Right forelimb (tissue), 1 donor: ENCODE measurements at regions not wholly inside any gene's neighbourhood (a gene's known extent, or its start where the extent isn't known, plus 50 kb on each side); places are given as distances from the start of the nearest gene placed in this dataset.

ENCODE experiments used
- DNase-seq: peaks from one replicate; pipeline ENCODE4 v3.0.0-alpha.2; 2018

- DNase-seq, result no peak
Measured at GRCh38 chr18:78676622-78677482, 302.8 kb upstream of the SALL3 start.

GRCh38 chr18:78677483-78678317, 301.9 kb upstream of the SALL3 start:
- no peak for DNase-seq

- DNase-seq, result no peak
Measured at GRCh38 chr18:78678318-78678695, 301.3 kb upstream of the SALL3 start.

- DNase-seq, result no peak
Measured at GRCh38 chr18:78679031-78679430, 300.6 kb upstream of the SALL3 start.

DNA sequence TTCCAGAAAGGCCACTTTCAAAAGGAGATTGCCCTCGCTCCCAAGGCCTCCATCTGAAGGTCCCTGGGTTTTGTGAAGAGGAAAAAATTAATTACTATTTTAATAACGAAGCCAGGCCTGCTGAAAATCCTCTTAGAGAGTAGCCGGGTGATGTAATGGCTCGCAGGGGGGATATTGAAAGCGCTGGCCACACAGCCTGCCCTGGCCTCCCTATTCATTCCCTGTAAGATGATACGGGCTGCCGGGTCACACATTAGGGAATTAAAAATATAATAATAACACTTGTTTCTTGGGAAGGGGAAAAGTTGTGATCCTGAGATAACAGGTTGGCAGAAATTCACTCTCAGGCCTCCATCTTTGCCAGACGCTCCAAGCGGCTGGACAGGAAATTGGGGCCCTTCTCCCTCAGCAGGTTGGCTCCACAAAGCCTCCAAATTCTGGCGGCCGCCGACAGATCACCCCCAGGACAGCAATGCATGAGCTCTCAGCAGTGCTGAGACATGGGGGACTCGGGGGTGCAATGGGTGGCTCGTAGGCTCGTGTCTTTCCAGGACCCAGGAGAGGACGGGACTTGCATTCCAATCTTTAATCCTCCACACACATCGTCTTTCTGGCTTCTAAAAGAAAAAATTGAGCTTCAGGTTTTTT, 299.9 kb upstream of the SALL3 start:
- no peak for DNase-seq

- DNase-seq, result no peak
Measured at GRCh38 chr18:78681396-78681795, 298.2 kb upstream of the SALL3 start.

- DNase-seq, result no peak
Measured at GRCh38 chr18:78681934-78682333, 297.7 kb upstream of the SALL3 start.

DNA sequence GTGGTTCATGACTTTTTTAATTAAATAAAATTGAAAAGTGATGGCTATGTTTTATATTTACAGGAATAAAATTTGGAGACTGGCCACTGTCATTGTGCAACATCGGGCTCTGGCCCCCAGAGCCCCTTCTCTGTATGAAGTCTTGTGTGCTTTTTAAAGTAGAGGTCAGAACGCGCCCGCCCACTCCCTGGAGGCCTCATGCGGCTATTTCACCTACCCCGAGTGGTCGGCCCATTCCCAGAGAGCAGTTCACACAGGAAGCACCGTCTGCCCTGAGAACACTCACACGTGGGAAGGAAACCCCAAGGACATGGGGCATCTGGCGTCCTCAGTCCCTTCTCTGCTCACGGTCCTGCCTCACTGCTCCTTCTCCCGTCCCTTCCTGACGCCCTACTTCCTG, 296.9 kb upstream of the SALL3 start:
- DNase-seq, result no peak

- DNase-seq, result no peak
Measured at GRCh38 chr18:78683191-78684010, 296.2 kb upstream of the SALL3 start.

DNA sequence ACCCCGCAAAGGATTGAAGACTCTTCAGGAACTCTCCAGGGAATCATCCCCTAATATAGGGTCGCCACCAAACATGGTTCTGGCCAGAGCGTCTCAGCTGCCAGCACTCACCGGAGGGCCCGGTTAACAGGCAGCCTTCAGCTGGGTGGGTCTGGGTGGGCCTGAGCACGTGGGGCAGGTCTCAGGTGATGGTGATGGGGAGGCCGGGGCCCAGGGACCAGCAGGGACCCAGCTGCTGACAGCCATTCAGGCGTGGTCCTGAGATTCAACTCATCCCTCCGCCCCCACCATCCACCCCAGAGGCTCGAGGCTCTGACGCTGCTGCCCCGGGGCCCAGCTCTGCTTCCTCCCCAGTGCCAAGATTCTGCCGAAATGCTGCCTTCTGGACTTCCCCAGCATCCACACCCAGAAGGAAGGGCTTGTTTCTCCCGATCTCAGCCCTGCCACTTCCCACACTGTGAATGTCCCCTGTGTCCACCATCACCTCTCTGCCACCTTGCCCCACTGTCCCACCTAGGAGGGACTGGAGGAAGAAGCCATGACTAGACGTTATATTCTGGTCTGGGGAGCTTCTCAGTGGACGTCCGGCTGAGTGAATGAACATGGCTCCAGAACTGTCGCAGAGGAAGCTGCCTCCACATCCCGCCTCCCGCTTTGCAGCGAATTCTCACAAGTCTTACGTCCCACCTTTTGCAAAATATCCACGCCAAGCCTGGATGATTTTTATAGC, 294.2 kb upstream of the SALL3 start:
- DNase-seq, result no peak

- no peak for DNase-seq
Measured at GRCh38 chr18:78685980-78686530, 293.6 kb upstream of the SALL3 start.

- DNase-seq, result no peak
Measured at GRCh38 chr18:78686976-78687685, 292.5 kb upstream of the SALL3 start.

DNA sequence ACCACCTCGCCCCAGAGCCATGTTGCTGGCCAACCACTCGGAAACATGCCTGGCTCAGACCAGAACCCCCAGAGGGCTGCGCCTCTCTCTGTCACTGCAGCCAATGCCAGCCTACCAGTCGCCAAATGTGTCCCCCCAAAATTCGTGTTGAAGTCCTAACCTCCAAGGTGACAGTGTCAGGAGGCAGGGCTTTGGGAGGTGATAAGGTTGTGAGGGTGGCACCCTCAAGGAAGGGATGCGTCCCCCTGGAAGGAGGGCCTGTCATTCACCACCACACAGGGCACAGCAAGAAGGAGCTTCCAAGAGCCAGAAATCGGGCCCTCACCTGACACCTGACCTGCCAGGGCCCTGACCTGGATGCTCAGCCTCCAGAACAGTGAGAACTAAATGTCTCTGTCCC, 291.9 kb upstream of the SALL3 start:
- DNase-seq, result no peak

DNA sequence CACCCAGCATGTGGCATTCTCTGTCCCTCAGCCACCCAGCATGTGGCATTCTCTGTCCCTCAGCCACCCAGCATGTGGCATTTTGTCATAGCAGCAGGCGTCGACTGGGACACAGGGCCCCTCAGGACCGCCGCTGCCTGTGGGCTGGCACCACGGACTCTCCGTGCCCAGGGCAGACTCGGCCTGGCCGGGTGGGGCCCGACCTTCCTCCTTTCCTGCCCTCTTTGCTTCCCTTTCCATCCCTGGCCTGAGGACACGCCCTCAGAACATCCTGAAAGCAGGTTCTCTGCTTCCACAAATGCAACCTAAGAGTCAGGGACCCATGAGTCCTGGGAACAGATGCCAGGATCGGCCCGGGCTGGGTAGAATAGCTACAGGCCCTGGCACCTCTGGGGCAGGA, 291.4 kb upstream of the SALL3 start:
- DNase-seq, result no peak

GRCh38 chr18:78688916-78689315, 290.7 kb upstream of the SALL3 start:
- no peak for DNase-seq

- no peak for DNase-seq
Measured at GRCh38 chr18:78689606-78690005, 290.0 kb upstream of the SALL3 start.

DNA sequence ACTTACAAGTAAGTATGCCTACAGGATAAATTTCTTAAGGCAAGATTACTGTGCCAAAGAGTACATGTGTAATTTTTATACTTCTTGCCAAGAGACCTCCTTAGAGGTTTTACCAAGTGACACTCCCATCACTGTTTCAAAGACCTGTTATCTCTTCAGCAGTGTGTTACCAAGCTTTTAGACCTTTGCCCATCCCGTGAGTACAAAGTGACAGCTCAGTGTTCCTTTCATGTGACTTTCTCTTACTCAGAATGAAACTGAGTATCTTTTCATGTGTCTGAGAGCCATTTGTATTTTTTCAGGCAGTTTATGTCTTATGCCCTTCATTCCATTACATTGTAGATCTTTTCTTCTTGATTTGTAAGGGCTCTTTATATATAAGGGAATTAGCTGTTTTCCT, 287.5 kb upstream of the SALL3 start:
- DNase-seq, result no peak

GRCh38 chr18:78693429-78693828, 286.2 kb upstream of the SALL3 start:
- no peak for DNase-seq

DNA sequence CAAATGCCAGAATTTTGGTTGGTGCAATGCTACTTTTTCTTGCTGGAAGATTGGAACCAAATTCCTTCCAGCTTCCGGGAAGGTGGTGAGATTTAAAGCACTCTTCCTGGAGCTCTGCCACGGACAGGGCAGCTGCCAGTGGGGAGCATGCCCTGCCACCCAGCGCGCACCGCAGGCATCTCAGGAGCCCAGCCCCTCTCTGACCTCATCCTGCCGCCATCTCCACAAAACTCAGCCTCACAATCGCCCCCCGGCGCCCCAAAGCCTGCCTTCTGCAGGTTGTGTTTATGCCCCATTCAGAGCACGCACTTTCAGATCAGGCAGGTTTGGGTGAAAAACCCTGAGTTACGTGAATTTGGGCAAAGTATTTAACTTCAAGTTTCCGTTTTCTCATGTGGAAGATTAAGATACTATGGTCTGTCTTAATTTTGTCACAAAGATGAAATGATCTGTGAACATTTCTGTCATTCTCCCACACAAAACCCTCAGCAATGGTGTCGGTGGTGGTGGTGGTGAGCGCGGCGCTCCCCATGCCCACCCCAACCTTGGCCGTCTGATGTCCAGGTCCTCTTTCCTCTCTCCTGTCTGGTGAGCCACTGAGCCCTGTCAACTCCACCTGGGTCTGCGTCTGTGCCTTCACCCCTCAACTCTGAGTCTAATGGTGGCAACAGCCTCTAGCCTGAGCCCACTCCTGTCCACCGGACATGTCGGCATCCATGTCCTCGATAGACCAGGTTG, 282.8 kb upstream of the SALL3 start:
- no peak for DNase-seq

GRCh38 chr18:78697446-78697845, 282.2 kb upstream of the SALL3 start:
- no peak for DNase-seq
